Memory B cell (primary cell): ENCODE measurements at regions not wholly inside any gene's neighbourhood (a gene's known extent, or its start where the extent isn't known, plus 50 kb on each side); places are given as distances from the start of the nearest gene placed in this dataset.

Source experiments
- ATAC-seq: fragments of 150-1000 bp; cut with Tn5 transposase; 2 replicates; pipeline ENCODE4 v1.10.0; 2021; ENCODE audit warnings: low read depth, mild to moderate bottlenecking, moderate library complexity
- DNase-seq, 2 donors: peaks; one replicate each; pipeline ENCODE4 v3.0.0; 2022; ENCODE audit warnings: low spot score in 2 of 2
- H3K27ac Mint-ChIP-seq: one replicate; pipeline ENCODE4 v1.8.0; 2022; ENCODE audit warnings: mild to moderate bottlenecking, moderate library complexity, mixed read lengths
- H3K27me3 Mint-ChIP-seq: one replicate; pipeline ENCODE4 v1.8.0; 2022; ENCODE audit warnings: mixed read lengths
- H3K36me3 Mint-ChIP-seq: one replicate; pipeline ENCODE4 v1.8.0; 2022; ENCODE audit warnings: mild to moderate bottlenecking, mixed read lengths
- H3K4me1 Mint-ChIP-seq: one replicate; pipeline ENCODE4 v1.8.0; 2022; ENCODE audit warnings: mixed read lengths
- H3K4me3 Mint-ChIP-seq: one replicate; pipeline ENCODE4 v1.8.0; 2022; ENCODE audit warnings: mild to moderate bottlenecking, moderate library complexity, mixed read lengths
- H3K9me3 Mint-ChIP-seq: one replicate; pipeline ENCODE4 v1.8.0; 2022; ENCODE audit warnings: mixed read lengths

DNA sequence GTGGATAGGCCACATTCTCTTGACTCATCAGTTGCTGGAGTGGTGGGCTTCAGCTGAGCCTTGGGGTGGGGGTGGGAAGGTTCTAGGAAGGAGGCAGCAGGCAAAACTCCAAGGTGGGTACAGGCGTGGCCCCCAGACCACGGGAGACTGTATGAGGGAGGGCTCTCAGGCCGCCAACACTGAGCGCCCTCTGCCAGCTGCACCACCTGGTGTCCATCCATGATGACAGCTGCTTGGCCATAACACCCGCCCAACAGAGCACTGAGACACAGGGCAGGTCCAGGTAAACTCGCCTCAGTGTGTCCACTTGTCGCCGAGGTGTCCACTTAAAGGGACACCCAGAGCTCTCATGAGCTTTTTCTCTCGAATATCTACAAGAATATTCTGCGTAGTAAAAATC, 133.5 kb downstream of the C16orf95 start:
- peaks cover 9% of the 10 kb centered on the region for H3K27me3 Mint-ChIP-seq
- peaks cover 7% of the 10 kb centered on the region for H3K4me1 Mint-ChIP-seq
- no peak overlapping the region for H3K27ac Mint-ChIP-seq
- DNase-seq (no peak), ATAC-seq (no peak)
- no peaks in the 10 kb centered on the region for H3K36me3 Mint-ChIP-seq
- no peak overlapping the region for H3K4me3 Mint-ChIP-seq
- peaks cover 10% of the 10 kb centered on the region for H3K9me3 Mint-ChIP-seq

GRCh38 chr16:87185308-87185707, 131.9 kb downstream of the C16orf95 start:
- H3K4me3 Mint-ChIP-seq = no peak overlapping the region
- DNase-seq (no peak), ATAC-seq (no peak)
- H3K36me3 Mint-ChIP-seq = no peaks in the 10 kb centered on the region
- H3K27me3 Mint-ChIP-seq = peaks cover 3% of the 10 kb centered on the region
- no peak overlapping the region for H3K27ac Mint-ChIP-seq
- peaks cover 10% of the 10 kb centered on the region for H3K9me3 Mint-ChIP-seq
- H3K4me1 Mint-ChIP-seq = peaks cover 7% of the 10 kb centered on the region

DNA sequence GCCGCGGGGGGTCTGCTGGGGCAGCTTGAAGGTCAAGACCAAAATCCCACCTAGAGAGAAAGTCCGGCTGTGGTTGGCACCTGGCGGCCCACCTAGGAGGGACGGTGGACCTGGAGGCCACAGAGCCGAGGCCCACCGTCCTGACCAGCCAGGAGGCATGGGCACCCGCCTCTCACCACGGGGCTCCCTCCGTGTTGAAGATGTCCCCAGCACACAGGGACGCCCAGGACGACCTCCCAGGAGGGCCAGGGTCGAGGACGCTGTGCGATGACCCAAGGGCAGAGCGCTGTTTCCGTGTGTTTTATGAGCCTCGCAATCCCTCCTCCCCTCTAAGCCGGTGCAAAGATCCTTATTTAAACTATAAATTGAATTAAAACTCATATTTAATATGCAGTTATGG, 131.2 kb downstream of the C16orf95 start:
- Mint-ChIP-seq H3K9me3 (peaks cover 10% of the 10 kb centered on the region), H3K4me3 (no peak overlapping the region), H3K36me3 (no peaks in the 10 kb centered on the region), H3K27me3 (no peaks in the 10 kb centered on the region), H3K4me1 (peaks cover 7% of the 10 kb centered on the region), H3K27ac (no peak overlapping the region)
- ATAC-seq (no peak), DNase-seq (no peak)

GRCh38 chr16:87186446-87186845, 130.7 kb downstream of the C16orf95 start:
- Mint-ChIP-seq H3K36me3 (no peaks in the 10 kb centered on the region), H3K4me1 (peaks cover 7% of the 10 kb centered on the region), H3K4me3 (no peak overlapping the region), H3K9me3 (peaks cover 10% of the 10 kb centered on the region), H3K27me3 (no peaks in the 10 kb centered on the region), H3K27ac (no peak overlapping the region)
- ATAC-seq = no peak
- DNase-seq = no peak

DNA sequence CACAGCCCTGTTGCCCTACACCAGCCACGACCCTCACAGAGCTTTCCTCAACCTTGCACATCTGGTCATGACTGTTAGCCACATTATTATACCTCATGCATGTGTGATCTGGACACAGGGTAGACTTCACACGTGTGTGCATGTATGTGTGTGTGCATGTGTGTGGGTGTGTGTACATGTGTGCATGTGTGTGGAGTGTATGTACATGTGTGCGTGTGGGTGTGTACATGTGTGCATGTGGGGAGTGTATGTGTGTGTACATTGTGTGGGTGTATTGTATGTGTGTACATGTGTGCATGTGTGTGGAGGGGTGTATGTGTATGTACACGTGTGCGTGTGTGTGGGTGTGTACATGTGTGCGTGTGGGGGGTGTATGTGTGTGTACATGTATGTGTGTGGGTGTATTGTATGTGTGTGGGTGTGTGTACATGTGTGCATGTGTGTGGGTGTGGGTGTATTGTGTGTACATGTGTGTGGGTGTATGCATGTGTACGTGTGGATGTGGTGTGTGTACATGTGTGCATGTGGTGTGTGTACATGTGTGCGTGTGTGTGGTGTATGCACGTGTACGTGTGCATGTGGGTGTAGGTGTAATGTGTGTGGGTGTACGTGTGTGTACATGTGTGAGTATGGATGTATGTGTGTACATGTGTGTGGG, 130.2 kb downstream of the C16orf95 start:
- no peaks in the 10 kb centered on the region for H3K27me3 Mint-ChIP-seq
- H3K9me3 Mint-ChIP-seq = peaks cover 10% of the 10 kb centered on the region
- H3K36me3 Mint-ChIP-seq = no peaks in the 10 kb centered on the region
- no peak overlapping the region for H3K27ac Mint-ChIP-seq
- H3K4me3 Mint-ChIP-seq = no peak overlapping the region
- DNase-seq (no peak), ATAC-seq (no peak)
- H3K4me1 Mint-ChIP-seq = peaks cover 7% of the 10 kb centered on the region

DNA sequence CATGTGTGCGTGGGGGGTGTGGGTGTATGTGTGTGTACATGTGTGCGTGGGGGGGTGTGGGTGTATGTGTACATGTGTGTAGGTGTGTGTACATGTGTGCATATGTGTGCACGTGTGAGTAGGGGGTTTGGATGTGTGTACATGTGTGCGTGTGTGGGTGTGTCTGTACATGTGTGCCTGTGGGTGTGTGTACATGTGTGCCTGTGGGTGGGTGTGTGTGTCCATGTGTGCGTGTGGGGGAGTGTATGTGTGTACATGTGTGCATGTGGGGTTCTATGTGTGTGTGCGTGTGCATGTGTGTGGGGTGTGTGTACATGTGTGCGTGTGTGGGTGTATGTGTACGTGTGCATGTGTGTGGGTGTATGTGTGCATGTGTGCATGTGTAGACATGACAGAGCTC, 129.1 kb downstream of the C16orf95 start:
- Mint-ChIP-seq H3K9me3 (peaks cover 10% of the 10 kb centered on the region), H3K27me3 (no peaks in the 10 kb centered on the region), H3K36me3 (no peaks in the 10 kb centered on the region), H3K4me1 (peaks cover 7% of the 10 kb centered on the region), H3K27ac (no peak overlapping the region), H3K4me3 (no peak overlapping the region)
- DNase-seq (no peak), ATAC-seq (no peak)

GRCh38 chr16:87189426-87189825, 127.8 kb downstream of the C16orf95 start:
- Mint-ChIP-seq H3K27me3 (no peaks in the 10 kb centered on the region), H3K4me1 (peaks cover 7% of the 10 kb centered on the region), H3K4me3 (no peak overlapping the region), H3K36me3 (no peaks in the 10 kb centered on the region), H3K9me3 (peaks cover 10% of the 10 kb centered on the region), H3K27ac (no peak overlapping the region)
- DNase-seq (no peak), ATAC-seq (no peak)

DNA sequence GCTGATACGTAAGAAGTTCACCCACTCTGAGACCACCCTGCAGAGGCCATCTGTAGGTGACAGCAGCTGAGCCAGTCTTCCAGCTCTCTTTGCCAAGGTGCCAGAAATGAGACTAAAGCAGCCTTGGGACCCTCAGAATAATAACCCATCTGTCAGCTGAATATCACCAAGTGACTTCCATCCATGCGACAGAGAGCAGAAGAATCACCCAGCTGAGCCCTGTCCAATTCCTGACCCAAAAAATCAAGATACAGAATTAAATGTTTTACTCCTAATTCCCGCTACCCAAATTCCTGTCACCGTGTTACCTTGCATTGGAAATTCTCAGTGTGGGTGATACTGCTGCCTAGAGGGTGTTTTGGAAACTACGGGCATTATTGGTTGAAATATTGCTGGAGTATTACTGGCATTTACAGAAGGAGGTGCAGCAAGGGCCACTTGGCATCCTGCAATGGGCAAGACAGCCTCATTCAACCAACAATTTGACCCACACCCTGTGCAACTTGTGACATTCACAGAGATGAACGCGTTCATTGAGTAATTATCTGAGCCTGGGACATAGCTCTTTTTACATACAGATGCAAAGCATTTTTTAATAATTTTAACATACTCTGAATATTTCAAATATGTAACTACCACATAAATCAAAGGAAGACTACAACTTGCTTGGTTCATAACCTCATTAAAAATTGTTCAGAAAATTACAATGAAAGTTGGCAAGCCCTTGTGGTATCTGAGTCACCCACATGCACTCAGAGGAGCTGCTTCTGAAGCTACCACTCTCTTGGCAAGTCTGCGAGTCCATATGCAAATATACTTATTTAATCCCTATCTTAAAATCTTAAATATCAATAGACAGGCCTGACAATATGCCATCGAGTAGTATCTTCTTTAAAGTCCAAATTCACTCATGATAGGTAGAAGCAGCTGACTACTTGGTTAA, 126.6 kb downstream of the C16orf95 start:
- Mint-ChIP-seq H3K4me3 (no peak overlapping the region), H3K27me3 (no peaks in the 10 kb centered on the region), H3K9me3 (peaks cover 10% of the 10 kb centered on the region), H3K4me1 (peaks cover 7% of the 10 kb centered on the region), H3K27ac (no peak overlapping the region), H3K36me3 (no peaks in the 10 kb centered on the region)
- no peak for ATAC-seq
- DNase-seq = no peak

DNA sequence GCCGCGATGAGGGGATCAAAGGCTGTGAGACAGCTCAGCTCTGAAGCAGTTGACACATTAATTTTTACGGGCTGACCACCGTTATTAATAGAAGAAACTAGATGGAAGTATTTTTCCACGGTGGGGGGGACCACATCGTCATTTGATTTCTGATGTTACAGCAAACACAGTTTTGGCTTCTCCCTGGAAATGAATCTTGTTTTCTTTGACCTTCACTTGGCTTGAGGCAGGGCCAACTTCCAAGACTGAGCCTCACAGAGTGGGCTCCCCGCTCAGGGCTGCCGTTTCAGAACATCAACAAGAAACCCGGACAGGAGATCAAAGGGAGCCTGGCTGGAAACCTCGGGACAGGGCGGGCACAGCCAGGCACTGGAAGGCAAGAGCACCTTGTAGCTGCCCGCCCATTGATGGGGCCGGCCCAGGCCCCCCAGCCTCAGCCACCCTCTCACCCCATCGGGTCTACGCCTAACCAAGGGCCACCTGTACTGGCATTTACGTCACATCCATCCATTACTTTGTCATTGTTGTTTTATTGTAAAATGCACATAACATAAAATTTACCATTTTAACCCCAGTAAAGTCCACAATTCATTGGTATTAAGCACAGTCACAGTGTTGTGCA, 124.6 kb downstream of the C16orf95 start:
- H3K36me3 Mint-ChIP-seq = no peaks in the 10 kb centered on the region
- no peak for ATAC-seq
- no peaks in the 10 kb centered on the region for H3K27me3 Mint-ChIP-seq
- H3K4me3 Mint-ChIP-seq = no peak overlapping the region
- H3K27ac Mint-ChIP-seq = no peak overlapping the region
- DNase-seq = no peak
- H3K4me1 Mint-ChIP-seq = no peaks in the 10 kb centered on the region
- peaks cover 3% of the 10 kb centered on the region for H3K9me3 Mint-ChIP-seq

DNA sequence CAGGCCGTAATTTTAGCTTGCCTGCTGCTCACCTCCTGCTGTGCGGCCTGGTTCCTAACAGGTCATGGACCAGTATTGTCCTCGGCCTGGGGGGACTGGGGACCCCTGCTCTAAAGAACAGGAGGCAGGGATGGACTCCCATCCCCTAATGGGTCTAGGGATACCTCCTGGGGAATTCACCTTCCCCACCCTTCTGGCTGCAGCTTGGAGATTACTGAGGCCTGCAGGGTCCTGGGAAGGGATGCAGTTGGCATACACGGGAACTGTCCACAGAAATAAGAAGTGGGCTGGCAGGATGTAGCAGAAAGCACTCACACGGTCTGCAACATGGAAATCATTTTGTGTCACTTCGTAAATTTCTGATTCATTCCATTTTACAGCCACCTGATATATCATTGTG, 123.0 kb downstream of the C16orf95 start:
- no peak for DNase-seq
- Mint-ChIP-seq H3K9me3 (no peaks in the 10 kb centered on the region), H3K27ac (no peak overlapping the region), H3K4me3 (no peak overlapping the region), H3K4me1 (no peaks in the 10 kb centered on the region), H3K27me3 (peaks cover 3% of the 10 kb centered on the region), H3K36me3 (no peaks in the 10 kb centered on the region)
- ATAC-seq = no peak

DNA sequence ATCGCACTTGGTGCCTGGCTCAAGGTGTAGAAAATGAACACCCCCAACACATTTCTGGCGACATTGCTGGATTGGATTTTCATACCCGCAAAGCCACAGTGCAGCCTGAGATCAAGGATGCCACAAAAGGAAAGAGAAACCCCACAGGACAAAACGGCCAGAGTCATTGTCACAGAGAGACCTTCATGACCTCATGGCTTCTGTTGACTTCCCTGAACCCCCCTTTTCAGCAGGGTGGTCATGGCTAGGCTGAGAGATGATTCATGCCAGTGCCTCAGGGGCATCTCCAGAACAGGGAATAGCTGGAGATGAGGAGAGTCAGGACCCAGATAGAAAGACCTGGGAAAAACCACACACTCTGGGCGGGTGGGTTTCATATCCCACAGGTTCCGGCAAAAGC, 122.0 kb downstream of the C16orf95 start:
- Mint-ChIP-seq H3K27me3 (peaks cover 6% of the 10 kb centered on the region), H3K9me3 (no peaks in the 10 kb centered on the region), H3K4me3 (no peak overlapping the region), H3K36me3 (no peaks in the 10 kb centered on the region), H3K4me1 (no peaks in the 10 kb centered on the region), H3K27ac (no peak overlapping the region)
- no peak for ATAC-seq
- DNase-seq = no peak

- Mint-ChIP-seq H3K4me1 (no peaks in the 10 kb centered on the region), H3K27me3 (peaks cover 6% of the 10 kb centered on the region), H3K9me3 (no peaks in the 10 kb centered on the region), H3K36me3 (no peaks in the 10 kb centered on the region), H3K27ac (no peak overlapping the region), H3K4me3 (no peak overlapping the region)
- ATAC-seq (no peak), DNase-seq (no peak)
Observed at GRCh38 chr16:87196231-87196630, 121.0 kb downstream of the C16orf95 start.

- no peak for DNase-seq
- no peaks in the 10 kb centered on the region for H3K4me1 Mint-ChIP-seq
- H3K27me3 Mint-ChIP-seq = peaks cover 7% of the 10 kb centered on the region
- no peaks in the 10 kb centered on the region for H3K36me3 Mint-ChIP-seq
- ATAC-seq = no peak
- no peaks in the 10 kb centered on the region for H3K9me3 Mint-ChIP-seq
- no peak overlapping the region for H3K4me3 Mint-ChIP-seq
- H3K27ac Mint-ChIP-seq = no peak overlapping the region
Observed at GRCh38 chr16:87196661-87197060, 120.5 kb downstream of the C16orf95 start.

DNA sequence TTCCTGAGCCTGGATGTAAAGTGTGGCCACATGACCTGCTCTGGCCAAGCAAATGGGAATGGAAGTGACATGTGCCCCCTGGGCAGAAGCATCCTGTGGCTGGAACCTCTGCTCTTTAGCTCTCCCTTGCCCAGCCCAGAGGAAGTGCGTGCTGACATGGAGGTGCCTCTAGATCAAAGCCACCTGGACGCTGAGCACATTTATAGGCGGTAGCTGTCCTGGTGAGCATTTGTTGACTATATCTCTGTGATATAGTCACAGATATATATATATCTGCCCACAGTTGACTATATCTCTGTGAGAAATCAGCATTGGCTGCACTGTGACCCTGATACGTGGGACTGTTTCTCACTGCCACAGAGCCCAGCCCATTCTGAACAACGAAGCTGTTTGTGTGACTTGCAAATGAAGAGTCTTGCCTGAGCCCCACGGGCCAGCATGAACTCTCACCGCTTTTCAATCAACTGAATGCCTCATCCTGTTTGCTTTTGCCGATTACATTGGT, 118.8 kb downstream of the C16orf95 start:
- ATAC-seq (no peak), DNase-seq (no peak)
- Mint-ChIP-seq H3K36me3 (no peaks in the 10 kb centered on the region), H3K4me1 (no peaks in the 10 kb centered on the region), H3K9me3 (no peaks in the 10 kb centered on the region), H3K27me3 (peaks cover 13% of the 10 kb centered on the region), H3K4me3 (no peak overlapping the region), H3K27ac (no peak overlapping the region)
